Mammary epithelial cell (primary cell): ENCODE measurements at regions not wholly inside any gene's neighbourhood (a gene's known extent, or its start where the extent isn't known, plus 50 kb on each side); places are given as distances from the start of the nearest gene placed in this dataset.

Experiments used
- EZH2 ChIP-seq: IDR thresholded peaks from 2 replicates; pipeline ENCODE4 v1.6.1; 2012; ENCODE audit warnings: low read length, inconsistent platforms, borderline replicate concordance
- TF ChIP-seq, protein P1 (sequence below), 2 donors: IDR thresholded peaks in 1 of 2; conservative IDR thresholded peaks in 1 of 2; 2 replicates each; pipeline ENCODE4 v1.5.1; 2011 to 2012; ENCODE audit warnings: inconsistent platforms in 2 of 2, low read length in 2 of 2, mild to moderate bottlenecking in 2 of 2, control low read depth in 1 of 2, low read depth in 1 of 2; ENCODE audit not compliant: insufficient read depth in 1 of 2; ENCODE audit errors: extremely low read depth in 1 of 2

DNA sequence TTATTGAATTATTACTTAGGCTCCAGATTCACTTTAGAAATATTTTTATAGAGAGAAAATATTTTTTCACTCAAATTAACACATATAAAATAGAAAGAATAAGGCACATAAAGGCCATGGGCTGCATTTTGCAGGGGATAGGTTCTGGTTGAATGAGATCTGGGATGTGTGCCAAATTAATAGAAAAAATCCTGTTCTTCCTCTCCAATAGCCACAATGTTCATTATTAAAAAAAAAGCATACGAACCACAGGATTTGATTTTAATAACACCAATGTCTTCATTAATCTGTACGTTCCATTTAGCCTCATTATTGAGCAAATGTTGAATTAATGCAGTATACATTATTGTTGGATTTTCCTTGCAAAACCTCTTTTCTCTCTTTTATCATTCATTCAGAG is 622.8 kb upstream of the AGTR1 start:
- TF ChIP-seq EZH2, result no peak
- TF ChIP-seq, protein P1, sequence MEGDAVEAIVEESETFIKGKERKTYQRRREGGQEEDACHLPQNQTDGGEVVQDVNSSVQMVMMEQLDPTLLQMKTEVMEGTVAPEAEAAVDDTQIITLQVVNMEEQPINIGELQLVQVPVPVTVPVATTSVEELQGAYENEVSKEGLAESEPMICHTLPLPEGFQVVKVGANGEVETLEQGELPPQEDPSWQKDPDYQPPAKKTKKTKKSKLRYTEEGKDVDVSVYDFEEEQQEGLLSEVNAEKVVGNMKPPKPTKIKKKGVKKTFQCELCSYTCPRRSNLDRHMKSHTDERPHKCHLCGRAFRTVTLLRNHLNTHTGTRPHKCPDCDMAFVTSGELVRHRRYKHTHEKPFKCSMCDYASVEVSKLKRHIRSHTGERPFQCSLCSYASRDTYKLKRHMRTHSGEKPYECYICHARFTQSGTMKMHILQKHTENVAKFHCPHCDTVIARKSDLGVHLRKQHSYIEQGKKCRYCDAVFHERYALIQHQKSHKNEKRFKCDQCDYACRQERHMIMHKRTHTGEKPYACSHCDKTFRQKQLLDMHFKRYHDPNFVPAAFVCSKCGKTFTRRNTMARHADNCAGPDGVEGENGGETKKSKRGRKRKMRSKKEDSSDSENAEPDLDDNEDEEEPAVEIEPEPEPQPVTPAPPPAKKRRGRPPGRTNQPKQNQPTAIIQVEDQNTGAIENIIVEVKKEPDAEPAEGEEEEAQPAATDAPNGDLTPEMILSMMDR (conservative IDR thresholded peaks at IDR 0.05 in 1 of 2, IDR thresholded peaks at IDR 0.05 in 1 of 2; ENCODE audit: extremely low read depth in 1 of 2, insufficient read depth in 1 of 2, low read depth in 1 of 2, low read length in 2 of 2), result no peak
